ENCODE measurements at regions not wholly inside any gene's neighbourhood (a gene's known extent, or its start where the extent isn't known, plus 50 kb on each side); places are given as distances from the start of the nearest gene placed in this dataset.

DNA sequence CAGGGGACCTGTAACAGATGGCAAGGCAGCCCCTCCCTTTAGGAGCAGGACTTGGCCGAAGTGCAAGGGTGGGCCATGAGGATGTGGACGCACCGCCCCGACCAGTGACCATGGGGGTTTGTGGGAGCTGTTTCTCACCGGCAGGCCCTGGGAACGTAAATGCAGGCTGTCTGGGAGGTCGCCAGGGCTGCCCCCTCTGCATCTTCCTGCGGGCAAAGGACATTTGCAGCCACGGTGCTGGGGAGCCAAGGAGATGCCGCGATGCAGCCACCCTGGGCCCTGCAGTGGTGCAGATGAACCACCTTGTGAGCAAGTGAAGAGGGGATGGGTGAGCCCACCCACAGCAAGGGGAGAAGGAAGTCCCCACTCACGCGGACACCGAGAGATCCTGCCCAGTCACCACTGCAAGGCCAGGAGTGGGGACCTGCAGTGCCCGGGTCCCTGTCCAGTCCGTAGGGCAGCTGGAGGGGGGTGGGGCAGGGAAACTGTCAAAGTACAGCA lies 121.1 kb downstream of the SIK1 start:
- TF ChIP-seq, protein P1, sequence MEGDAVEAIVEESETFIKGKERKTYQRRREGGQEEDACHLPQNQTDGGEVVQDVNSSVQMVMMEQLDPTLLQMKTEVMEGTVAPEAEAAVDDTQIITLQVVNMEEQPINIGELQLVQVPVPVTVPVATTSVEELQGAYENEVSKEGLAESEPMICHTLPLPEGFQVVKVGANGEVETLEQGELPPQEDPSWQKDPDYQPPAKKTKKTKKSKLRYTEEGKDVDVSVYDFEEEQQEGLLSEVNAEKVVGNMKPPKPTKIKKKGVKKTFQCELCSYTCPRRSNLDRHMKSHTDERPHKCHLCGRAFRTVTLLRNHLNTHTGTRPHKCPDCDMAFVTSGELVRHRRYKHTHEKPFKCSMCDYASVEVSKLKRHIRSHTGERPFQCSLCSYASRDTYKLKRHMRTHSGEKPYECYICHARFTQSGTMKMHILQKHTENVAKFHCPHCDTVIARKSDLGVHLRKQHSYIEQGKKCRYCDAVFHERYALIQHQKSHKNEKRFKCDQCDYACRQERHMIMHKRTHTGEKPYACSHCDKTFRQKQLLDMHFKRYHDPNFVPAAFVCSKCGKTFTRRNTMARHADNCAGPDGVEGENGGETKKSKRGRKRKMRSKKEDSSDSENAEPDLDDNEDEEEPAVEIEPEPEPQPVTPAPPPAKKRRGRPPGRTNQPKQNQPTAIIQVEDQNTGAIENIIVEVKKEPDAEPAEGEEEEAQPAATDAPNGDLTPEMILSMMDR (IDR thresholded peaks at IDR 0.05), result no peak
- no peak for TF ChIP-seq EP300 (IDR thresholded peaks at IDR 0.05)
